H9 (cell line): ENCODE measurements at regions not wholly inside any gene's neighbourhood (a gene's known extent, or its start where the extent isn't known, plus 50 kb on each side); places are given as distances from the start of the nearest gene placed in this dataset.

ENCODE experiments used
- DNase-seq: peaks from one replicate; pipeline ENCODE4 v3.0.0-alpha.2; 2017
- H2AFZ ChIP-seq: one replicate; pipeline ENCODE4 v1.6.1; 2013; ENCODE audit warnings: mild to moderate bottlenecking, low read length, control low read depth, moderate library complexity
- H2AK5ac ChIP-seq: 2 replicates; pipeline ENCODE4 v1.6.1; 2013; ENCODE audit warnings: low read length, control low read depth, mixed read lengths; ENCODE audit not compliant: insufficient read length
- H2BK120ac ChIP-seq: one replicate; pipeline ENCODE4 v1.6.1; 2013; ENCODE audit warnings: low read depth, mild to moderate bottlenecking, low read length, control low read depth, inconsistent platforms; ENCODE audit not compliant: poor library complexity, severe bottlenecking
- H2BK12ac ChIP-seq: 2 replicates; pipeline ENCODE4 v1.6.1; 2013; ENCODE audit warnings: low read length, control low read depth, mixed read lengths, low read depth; ENCODE audit not compliant: insufficient read length
- H2BK15ac ChIP-seq: 2 replicates; pipeline ENCODE4 v1.6.1; 2013; ENCODE audit warnings: low read depth, low read length, control low read depth
- H2BK20ac ChIP-seq: one replicate; pipeline ENCODE4 v1.6.1; 2013; ENCODE audit warnings: low read depth, mild to moderate bottlenecking, low read length, control low read depth, inconsistent platforms; ENCODE audit not compliant: poor library complexity, severe bottlenecking
- H2BK5ac ChIP-seq: 2 replicates; pipeline ENCODE4 v1.6.1; 2013; ENCODE audit warnings: low read length, control low read depth, mixed read lengths; ENCODE audit not compliant: insufficient read length
- H3K14ac ChIP-seq: 2 replicates; pipeline ENCODE4 v1.6.1; 2013; ENCODE audit warnings: low read length, control low read depth; ENCODE audit not compliant: insufficient read depth
- H3K18ac ChIP-seq: 2 replicates; pipeline ENCODE4 v1.6.1; 2013; ENCODE audit warnings: low read depth, mild to moderate bottlenecking, mixed read lengths, low read length, control low read depth; ENCODE audit not compliant: insufficient read length
- H3K23ac ChIP-seq: 2 replicates; pipeline ENCODE4 v1.6.1; 2013; ENCODE audit warnings: low read length, control low read depth, mixed read lengths, low read depth; ENCODE audit not compliant: insufficient read length
- H3K23me2 ChIP-seq: 2 replicates; pipeline ENCODE4 v1.6.1; 2013; ENCODE audit warnings: low read depth, mild to moderate bottlenecking, mixed read lengths, low read length, control low read depth; ENCODE audit not compliant: insufficient read length, poor library complexity, severe bottlenecking
- H3K27ac ChIP-seq: 2 replicates; pipeline ENCODE4 v1.5.1; 2013; ENCODE audit warnings: low read length, control low read depth, mixed read lengths, low read depth; ENCODE audit not compliant: insufficient read length
- H3K27me3 ChIP-seq: 2 replicates; pipeline ENCODE4 v1.6.1; 2013; ENCODE audit warnings: low read length, control low read depth, inconsistent platforms; ENCODE audit not compliant: insufficient read depth
- H3K4ac ChIP-seq: 2 replicates; pipeline ENCODE4 v1.6.1; 2013; ENCODE audit warnings: low read depth, mild to moderate bottlenecking, control low read depth, inconsistent platforms, low read length, moderate library complexity
- H3K4me1 ChIP-seq: 2 replicates; pipeline ENCODE4 v1.6.1; 2013; ENCODE audit warnings: low read length, control low read depth, inconsistent platforms; ENCODE audit not compliant: insufficient read depth
- H3K4me2 ChIP-seq: 2 replicates; pipeline ENCODE4 v1.6.1; 2013; ENCODE audit warnings: low read length, control low read depth, mixed read lengths; ENCODE audit not compliant: insufficient read length, insufficient read depth
- H3K56ac ChIP-seq: 2 replicates; pipeline ENCODE4 v1.6.1; 2013; ENCODE audit warnings: low read depth, mild to moderate bottlenecking, mixed read lengths, low read length, control low read depth; ENCODE audit not compliant: insufficient read length
- H3K79me1 ChIP-seq: 2 replicates; pipeline ENCODE4 v1.6.1; 2013; ENCODE audit warnings: low read depth, mild to moderate bottlenecking, moderate library complexity, low read length, control low read depth, inconsistent platforms; ENCODE audit not compliant: insufficient read depth, poor library complexity, severe bottlenecking
- H3K79me2 ChIP-seq: 2 replicates; pipeline ENCODE4 v1.6.1; 2013; ENCODE audit warnings: low read length, control low read depth, inconsistent platforms; ENCODE audit not compliant: insufficient read depth
- H3K9ac ChIP-seq: 2 replicates; pipeline ENCODE4 v1.6.1; 2013; ENCODE audit warnings: low read length, control low read depth, mixed read lengths; ENCODE audit not compliant: insufficient read length; ENCODE audit errors: extremely low read depth
- H3K9me3 ChIP-seq: one replicate; pipeline ENCODE4 v1.6.1; 2013; ENCODE audit warnings: low read depth, low read length, inconsistent platforms; ENCODE audit not compliant: control insufficient read depth
- H3T11ph ChIP-seq: one replicate; pipeline ENCODE4 v1.6.1; 2013; ENCODE audit warnings: mild to moderate bottlenecking, low read length, control low read depth, inconsistent platforms
- H4K20me1 ChIP-seq: one replicate; pipeline ENCODE4 v1.6.1; 2013; ENCODE audit not compliant: control insufficient read depth, insufficient read length, insufficient read depth
- H4K5ac ChIP-seq: 2 replicates; pipeline ENCODE4 v1.6.1; 2013; ENCODE audit warnings: low read depth, mild to moderate bottlenecking, mixed read lengths, low read length, control low read depth; ENCODE audit not compliant: insufficient read length
- H4K8ac ChIP-seq: replicated peaks from 2 replicates; pipeline ENCODE4 v1.6.1; 2013; ENCODE audit warnings: low read length, control low read depth, mixed read lengths, low read depth; ENCODE audit not compliant: insufficient read length
- H4K91ac ChIP-seq: 2 replicates; pipeline ENCODE4 v1.6.1; 2013; ENCODE audit warnings: low read depth, mild to moderate bottlenecking, moderate library complexity, mixed read lengths, low read length, control low read depth; ENCODE audit not compliant: insufficient read length
- H3K27ac Mint-ChIP-seq, 3 experiments: 2 replicates in 2 of 3; 3 replicates in 1 of 3; pipeline ENCODE4 v1.8.0; 2020 to 2021; ENCODE audit warnings: mixed read lengths in 3 of 3, mild to moderate bottlenecking in 1 of 3, moderate library complexity in 1 of 3
- H3K27me3 Mint-ChIP-seq: 2 replicates; pipeline ENCODE4 v1.8.0; 2021; ENCODE audit warnings: low read depth, mild to moderate bottlenecking, moderate library complexity, mixed read lengths
- H3K36me3 Mint-ChIP-seq, 3 experiments: 2 replicates in 2 of 3; 3 replicates in 1 of 3; pipeline ENCODE4 v1.8.0; 2020 to 2021; ENCODE audit warnings: low read depth in 3 of 3, mixed read lengths in 3 of 3; ENCODE audit not compliant: insufficient read depth in 1 of 3
- H3K4me1 Mint-ChIP-seq, 2 experiments: 2 replicates each; pipeline ENCODE4 v1.8.0; 2020; ENCODE audit warnings: mixed read lengths in 2 of 2
- H3K4me3 Mint-ChIP-seq, 2 experiments: 2 replicates in 1 of 2; 3 replicates in 1 of 2; pipeline ENCODE4 v1.8.0; 2020 to 2021; ENCODE audit warnings: mild to moderate bottlenecking in 2 of 2, mixed read lengths in 2 of 2, moderate library complexity in 1 of 2
- H3K9me3 Mint-ChIP-seq, 2 experiments: 2 replicates in 1 of 2; 3 replicates in 1 of 2; pipeline ENCODE4 v1.8.0; 2020; ENCODE audit warnings: mild to moderate bottlenecking in 2 of 2, mixed read lengths in 2 of 2, moderate library complexity in 1 of 2
- WGBS: extraction: QIAGEN DNeasy Blood & Tissue Kit; methylation state at CpG from one replicate; pipeline ENCODE4 v1.1.7; 2013; ENCODE audit warnings: missing lambda C conversion rate, low lambda C conversion rate, mixed read lengths; ENCODE audit not compliant: insufficient read length; ENCODE audit errors: extremely low coverage; 5-methylcytosine and 5-hydroxymethylcytosine counted together
- TF ChIP-seq, protein P1 (sequence below): fragments of 200-600 bp; sonication (generic); conservative IDR thresholded peaks from 3 replicates; pipeline ENCODE4 v1.8.0; 2021; ENCODE audit warnings: antibody characterized with exemption, mild to moderate bottlenecking

DNA sequence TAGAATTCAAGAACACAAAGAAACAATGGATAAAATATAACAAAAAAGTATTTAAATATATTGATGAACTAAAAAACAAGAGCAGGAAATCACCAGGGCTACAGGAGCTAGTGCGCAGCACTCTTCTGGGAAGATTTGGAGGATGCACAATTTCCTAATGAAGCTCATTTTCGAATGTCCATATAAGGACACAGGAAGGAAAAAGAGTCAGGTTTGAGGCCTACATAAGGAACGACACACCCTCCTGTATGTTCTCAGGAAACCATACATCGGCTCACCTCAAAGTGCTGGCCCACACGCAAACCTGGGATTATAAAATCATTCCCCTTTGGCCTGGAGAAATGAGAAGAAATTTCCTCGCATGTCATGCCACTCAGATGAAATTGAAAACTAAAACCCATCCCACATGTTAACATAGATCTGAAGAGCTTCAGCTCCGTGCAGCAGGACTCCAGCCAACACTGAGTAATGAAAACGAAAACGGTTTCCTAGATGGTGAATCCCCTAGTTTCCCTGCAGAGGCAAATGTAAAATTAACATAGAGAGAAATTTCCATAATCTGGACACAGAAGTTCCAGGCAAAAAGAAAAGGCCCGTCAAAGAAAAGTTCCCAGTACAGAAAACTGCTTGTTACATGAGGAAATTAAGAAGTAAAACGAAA, 825.8 kb downstream of the SOCS6 start:
- Histone ChIP-seq H2BK5ac (no peak overlapping the region), H3K18ac (no peak overlapping the region), H2AFZ (no peak overlapping the region), H4K91ac (no peak overlapping the region), H3K56ac (no peak overlapping the region), H2AK5ac (no peak overlapping the region), H3K79me1 (no peaks in the 10 kb centered on the region), H3K23ac (no peak overlapping the region), H3K14ac (no peak overlapping the region), H3K9ac (no peak overlapping the region), H2BK20ac (no peak overlapping the region), H2BK12ac (no peak overlapping the region), H2BK15ac (no peak overlapping the region), H3K23me2 (no peaks in the 10 kb centered on the region), H3K4me1 (no peaks in the 10 kb centered on the region), H3K4ac (no peak overlapping the region), H4K20me1 (no peaks in the 10 kb centered on the region), H2BK120ac (no peak overlapping the region), H4K5ac (no peak overlapping the region), H3K79me2 (no peaks in the 10 kb centered on the region), H4K8ac (no peak overlapping the region), H3K27ac (no peak overlapping the region), H3K4me2 (no peak overlapping the region), H3T11ph (no peak overlapping the region), H3K9me3 (no peaks in the 10 kb centered on the region), H3K27me3 (no peaks in the 10 kb centered on the region)
- TF ChIP-seq, protein P1, sequence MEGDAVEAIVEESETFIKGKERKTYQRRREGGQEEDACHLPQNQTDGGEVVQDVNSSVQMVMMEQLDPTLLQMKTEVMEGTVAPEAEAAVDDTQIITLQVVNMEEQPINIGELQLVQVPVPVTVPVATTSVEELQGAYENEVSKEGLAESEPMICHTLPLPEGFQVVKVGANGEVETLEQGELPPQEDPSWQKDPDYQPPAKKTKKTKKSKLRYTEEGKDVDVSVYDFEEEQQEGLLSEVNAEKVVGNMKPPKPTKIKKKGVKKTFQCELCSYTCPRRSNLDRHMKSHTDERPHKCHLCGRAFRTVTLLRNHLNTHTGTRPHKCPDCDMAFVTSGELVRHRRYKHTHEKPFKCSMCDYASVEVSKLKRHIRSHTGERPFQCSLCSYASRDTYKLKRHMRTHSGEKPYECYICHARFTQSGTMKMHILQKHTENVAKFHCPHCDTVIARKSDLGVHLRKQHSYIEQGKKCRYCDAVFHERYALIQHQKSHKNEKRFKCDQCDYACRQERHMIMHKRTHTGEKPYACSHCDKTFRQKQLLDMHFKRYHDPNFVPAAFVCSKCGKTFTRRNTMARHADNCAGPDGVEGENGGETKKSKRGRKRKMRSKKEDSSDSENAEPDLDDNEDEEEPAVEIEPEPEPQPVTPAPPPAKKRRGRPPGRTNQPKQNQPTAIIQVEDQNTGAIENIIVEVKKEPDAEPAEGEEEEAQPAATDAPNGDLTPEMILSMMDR: no peak
- Mint-ChIP-seq H3K36me3 (no peaks in the 10 kb centered on the region), H3K4me1 (no peaks in the 10 kb centered on the region), H3K4me3 (no peak overlapping the region), H3K27ac (no peak overlapping the region), H3K9me3 (no peaks in the 10 kb centered on the region), H3K27me3 (peaks cover 3% of the 10 kb centered on the region; the same call in 1 of the 2 replicates)
- WGBS: no CpG with 5 or more reads among the region's 11 CpGs
- DNase-seq: no peak
